MM.1S (cell line): ENCODE measurements at regions not wholly inside any gene's neighbourhood (a gene's known extent, or its start where the extent isn't known, plus 50 kb on each side); places are given as distances from the start of the nearest gene placed in this dataset.

ENCODE experiments used
- DNase-seq: peaks from one replicate; pipeline ENCODE4 v3.0.0-alpha.2; 2015
- H2AFZ ChIP-seq: fragments of 300-600 bp; sonication (generic); 2 replicates; pipeline ENCODE4 v1.6.0; 2016; ENCODE audit warnings: antibody characterized with exemption, low read length
- H3F3A ChIP-seq: fragments of 300-600 bp; sonication (generic); 2 replicates; pipeline ENCODE4 v1.6.1; 2016; ENCODE audit warnings: mild to moderate bottlenecking, antibody characterized with exemption, low read length, moderate library complexity, mixed read lengths; ENCODE audit not compliant: insufficient read depth
- H3K27ac ChIP-seq: fragments of 300-600 bp; sonication (generic); 2 replicates; pipeline ENCODE4 v1.5.1; 2016; ENCODE audit warnings: mild to moderate bottlenecking, low read length
- H3K27me3 ChIP-seq: fragments of 300-600 bp; sonication (generic); replicated peaks from 2 replicates; pipeline ENCODE4 v1.6.0; 2016; ENCODE audit warnings: low read length; ENCODE audit not compliant: insufficient read depth
- H3K36me3 ChIP-seq: fragments of 300-600 bp; sonication (generic); replicated peaks from 2 replicates; pipeline ENCODE4 v1.6.1; 2016; ENCODE audit warnings: mild to moderate bottlenecking, low read length, mixed read lengths; ENCODE audit not compliant: insufficient read depth
- H3K4me1 ChIP-seq: fragments of 300-600 bp; sonication (generic); 2 replicates; pipeline ENCODE4 v1.6.1; 2016; ENCODE audit warnings: low read length, mixed read lengths
- H3K4me2 ChIP-seq: fragments of 300-600 bp; sonication (generic); 2 replicates; pipeline ENCODE4 v1.6.0; 2016; ENCODE audit warnings: low read depth, low read length
- H3K4me3 ChIP-seq: fragments of 300-600 bp; sonication (generic); 2 replicates; pipeline ENCODE4 v1.5.1; 2016; ENCODE audit warnings: low read length, mixed read lengths
- H3K79me2 ChIP-seq: fragments of 300-600 bp; sonication (generic); 2 replicates; pipeline ENCODE4 v1.6.1; 2016; ENCODE audit warnings: mixed run types, low read length, mixed read lengths
- H3K9ac ChIP-seq: fragments of 300-600 bp; sonication (generic); 2 replicates; pipeline ENCODE4 v1.6.1; 2016; ENCODE audit warnings: low read length, mixed read lengths
- H3K9me2 ChIP-seq: fragments of 300-600 bp; sonication (generic); replicated peaks from 2 replicates; pipeline ENCODE4 v1.6.1; 2016; ENCODE audit warnings: mild to moderate bottlenecking, low read length, mixed read lengths; ENCODE audit not compliant: insufficient read depth
- H3K9me3 ChIP-seq: fragments of 300-600 bp; sonication (generic); replicated peaks from 2 replicates; pipeline ENCODE4 v1.6.1; 2016; ENCODE audit warnings: mild to moderate bottlenecking, low read length, mixed read lengths; ENCODE audit not compliant: insufficient read depth
- H4K20me1 ChIP-seq: fragments of 300-600 bp; sonication (generic); 2 replicates; pipeline ENCODE4 v1.6.1; 2016; ENCODE audit warnings: mild to moderate bottlenecking, low read length, moderate library complexity, mixed read lengths; ENCODE audit not compliant: insufficient read depth
- CTCF ChIP-seq: fragments of 300-600 bp; sonication (generic); IDR thresholded peaks from 2 replicates; pipeline ENCODE4 v1.5.1; 2016; ENCODE audit warnings: antibody characterized with exemption, low read length, mixed read lengths
- EZH2 ChIP-seq: fragments of 300-600 bp; sonication (generic); optimal IDR thresholded peaks from 2 replicates; pipeline ENCODE3; 2017; ENCODE audit warnings: low read depth, mild to moderate bottlenecking, antibody characterized with exemption, low read length, mixed read lengths
- EZH2phosphoT487 ChIP-seq: fragments of 300-600 bp; sonication (generic); IDR thresholded peaks from 2 replicates; pipeline ENCODE4 v1.6.1; 2018; ENCODE audit warnings: antibody characterized with exemption, low read length

- Histone ChIP-seq H3F3A (no peaks in the 10 kb centered on the region), H3K9me2 (no peaks in the 10 kb centered on the region), H3K36me3 (no peaks in the 10 kb centered on the region), H3K4me2 (no peak overlapping the region), H3K9me3 (no peaks in the 10 kb centered on the region), H4K20me1 (no peaks in the 10 kb centered on the region), H3K27ac (no peak overlapping the region), H3K4me3 (no peak overlapping the region), H3K4me1 (no peaks in the 10 kb centered on the region), H2AFZ (no peak overlapping the region), H3K9ac (no peak overlapping the region), H3K27me3 (no peaks in the 10 kb centered on the region), H3K79me2 (no peaks in the 10 kb centered on the region)
- no peak for TF ChIP-seq EZH2phosphoT487
- no peak for TF ChIP-seq CTCF
- TF ChIP-seq EZH2: no peak
- DNase-seq: no peak
Observed at GRCh38 chr11:97756571-97757335, 1264.0 kb upstream of the CNTN5 start.

- Histone ChIP-seq H3K4me1 (no peaks in the 10 kb centered on the region), H3K27ac (no peak overlapping the region), H4K20me1 (no peaks in the 10 kb centered on the region), H3K9me2 (no peaks in the 10 kb centered on the region), H3K36me3 (no peaks in the 10 kb centered on the region), H3K4me2 (no peak overlapping the region), H2AFZ (no peak overlapping the region), H3K79me2 (no peaks in the 10 kb centered on the region), H3K27me3 (no peaks in the 10 kb centered on the region), H3K4me3 (no peak overlapping the region), H3K9ac (no peak overlapping the region), H3F3A (no peaks in the 10 kb centered on the region), H3K9me3 (no peaks in the 10 kb centered on the region)
- TF ChIP-seq CTCF (no peak), EZH2phosphoT487 (no peak), EZH2 (no peak)
- DNase-seq: no peak
Observed at GRCh38 chr11:97761175-97761574, 1259.6 kb upstream of the CNTN5 start.

- no peak overlapping the region for H2AFZ ChIP-seq
- H3F3A ChIP-seq: no peaks in the 10 kb centered on the region
- no peak overlapping the region for H3K9ac ChIP-seq
- H3K4me1 ChIP-seq: no peaks in the 10 kb centered on the region
- no peaks in the 10 kb centered on the region for H4K20me1 ChIP-seq
- no peaks in the 10 kb centered on the region for H3K27me3 ChIP-seq
- no peak for TF ChIP-seq EZH2
- no peak for TF ChIP-seq EZH2phosphoT487
- TF ChIP-seq CTCF: no peak
- no peak overlapping the region for H3K27ac ChIP-seq
- no peaks in the 10 kb centered on the region for H3K9me2 ChIP-seq
- no peak overlapping the region for H3K4me3 ChIP-seq
- DNase-seq: no peak
- no peaks in the 10 kb centered on the region for H3K79me2 ChIP-seq
- no peak overlapping the region for H3K4me2 ChIP-seq
- no peaks in the 10 kb centered on the region for H3K36me3 ChIP-seq
- H3K9me3 ChIP-seq: no peaks in the 10 kb centered on the region
Observed at GRCh38 chr11:97764193-97764592, 1256.6 kb upstream of the CNTN5 start.
